H9 (cell line): ENCODE measurements at regions not wholly inside any gene's neighbourhood (a gene's known extent, or its start where the extent isn't known, plus 50 kb on each side); places are given as distances from the start of the nearest gene placed in this dataset.

Experiments
- DNase-seq: peaks from one replicate; pipeline ENCODE4 v3.0.0-alpha.2; 2017
- H2AFZ ChIP-seq: one replicate; pipeline ENCODE4 v1.6.1; 2013; ENCODE audit warnings: mild to moderate bottlenecking, low read length, control low read depth, moderate library complexity
- H2AK5ac ChIP-seq: 2 replicates; pipeline ENCODE4 v1.6.1; 2013; ENCODE audit warnings: low read length, control low read depth, mixed read lengths; ENCODE audit not compliant: insufficient read length
- H2BK120ac ChIP-seq: one replicate; pipeline ENCODE4 v1.6.1; 2013; ENCODE audit warnings: low read depth, mild to moderate bottlenecking, low read length, control low read depth, inconsistent platforms; ENCODE audit not compliant: poor library complexity, severe bottlenecking
- H2BK12ac ChIP-seq: 2 replicates; pipeline ENCODE4 v1.6.1; 2013; ENCODE audit warnings: low read length, control low read depth, mixed read lengths, low read depth; ENCODE audit not compliant: insufficient read length
- H2BK15ac ChIP-seq: 2 replicates; pipeline ENCODE4 v1.6.1; 2013; ENCODE audit warnings: low read depth, low read length, control low read depth
- H2BK20ac ChIP-seq: one replicate; pipeline ENCODE4 v1.6.1; 2013; ENCODE audit warnings: low read depth, mild to moderate bottlenecking, low read length, control low read depth, inconsistent platforms; ENCODE audit not compliant: poor library complexity, severe bottlenecking
- H2BK5ac ChIP-seq: 2 replicates; pipeline ENCODE4 v1.6.1; 2013; ENCODE audit warnings: low read length, control low read depth, mixed read lengths; ENCODE audit not compliant: insufficient read length
- H3K14ac ChIP-seq: 2 replicates; pipeline ENCODE4 v1.6.1; 2013; ENCODE audit warnings: low read length, control low read depth; ENCODE audit not compliant: insufficient read depth
- H3K18ac ChIP-seq: 2 replicates; pipeline ENCODE4 v1.6.1; 2013; ENCODE audit warnings: low read depth, mild to moderate bottlenecking, mixed read lengths, low read length, control low read depth; ENCODE audit not compliant: insufficient read length
- H3K23ac ChIP-seq: 2 replicates; pipeline ENCODE4 v1.6.1; 2013; ENCODE audit warnings: low read length, control low read depth, mixed read lengths, low read depth; ENCODE audit not compliant: insufficient read length
- H3K23me2 ChIP-seq: 2 replicates; pipeline ENCODE4 v1.6.1; 2013; ENCODE audit warnings: low read depth, mild to moderate bottlenecking, mixed read lengths, low read length, control low read depth; ENCODE audit not compliant: insufficient read length, poor library complexity, severe bottlenecking
- H3K27ac ChIP-seq: 2 replicates; pipeline ENCODE4 v1.5.1; 2013; ENCODE audit warnings: low read length, control low read depth, mixed read lengths, low read depth; ENCODE audit not compliant: insufficient read length
- H3K27me3 ChIP-seq: 2 replicates; pipeline ENCODE4 v1.6.1; 2013; ENCODE audit warnings: low read length, control low read depth, inconsistent platforms; ENCODE audit not compliant: insufficient read depth
- H3K4ac ChIP-seq: 2 replicates; pipeline ENCODE4 v1.6.1; 2013; ENCODE audit warnings: low read depth, mild to moderate bottlenecking, control low read depth, inconsistent platforms, low read length, moderate library complexity
- H3K4me1 ChIP-seq: 2 replicates; pipeline ENCODE4 v1.6.1; 2013; ENCODE audit warnings: low read length, control low read depth, inconsistent platforms; ENCODE audit not compliant: insufficient read depth
- H3K4me2 ChIP-seq: 2 replicates; pipeline ENCODE4 v1.6.1; 2013; ENCODE audit warnings: low read length, control low read depth, mixed read lengths; ENCODE audit not compliant: insufficient read length, insufficient read depth
- H3K56ac ChIP-seq: 2 replicates; pipeline ENCODE4 v1.6.1; 2013; ENCODE audit warnings: low read depth, mild to moderate bottlenecking, mixed read lengths, low read length, control low read depth; ENCODE audit not compliant: insufficient read length
- H3K79me1 ChIP-seq: 2 replicates; pipeline ENCODE4 v1.6.1; 2013; ENCODE audit warnings: low read depth, mild to moderate bottlenecking, moderate library complexity, low read length, control low read depth, inconsistent platforms; ENCODE audit not compliant: insufficient read depth, poor library complexity, severe bottlenecking
- H3K79me2 ChIP-seq: 2 replicates; pipeline ENCODE4 v1.6.1; 2013; ENCODE audit warnings: low read length, control low read depth, inconsistent platforms; ENCODE audit not compliant: insufficient read depth
- H3K9ac ChIP-seq: 2 replicates; pipeline ENCODE4 v1.6.1; 2013; ENCODE audit warnings: low read length, control low read depth, mixed read lengths; ENCODE audit not compliant: insufficient read length; ENCODE audit errors: extremely low read depth
- H3K9me3 ChIP-seq: one replicate; pipeline ENCODE4 v1.6.1; 2013; ENCODE audit warnings: low read depth, low read length, inconsistent platforms; ENCODE audit not compliant: control insufficient read depth
- H3T11ph ChIP-seq: one replicate; pipeline ENCODE4 v1.6.1; 2013; ENCODE audit warnings: mild to moderate bottlenecking, low read length, control low read depth, inconsistent platforms
- H4K20me1 ChIP-seq: one replicate; pipeline ENCODE4 v1.6.1; 2013; ENCODE audit not compliant: control insufficient read depth, insufficient read length, insufficient read depth
- H4K5ac ChIP-seq: 2 replicates; pipeline ENCODE4 v1.6.1; 2013; ENCODE audit warnings: low read depth, mild to moderate bottlenecking, mixed read lengths, low read length, control low read depth; ENCODE audit not compliant: insufficient read length
- H4K8ac ChIP-seq: replicated peaks from 2 replicates; pipeline ENCODE4 v1.6.1; 2013; ENCODE audit warnings: low read length, control low read depth, mixed read lengths, low read depth; ENCODE audit not compliant: insufficient read length
- H4K91ac ChIP-seq: 2 replicates; pipeline ENCODE4 v1.6.1; 2013; ENCODE audit warnings: low read depth, mild to moderate bottlenecking, moderate library complexity, mixed read lengths, low read length, control low read depth; ENCODE audit not compliant: insufficient read length
- H3K27ac Mint-ChIP-seq, 3 experiments: 2 replicates in 2 of 3; 3 replicates in 1 of 3; pipeline ENCODE4 v1.8.0; 2020 to 2021; ENCODE audit warnings: mixed read lengths in 3 of 3, mild to moderate bottlenecking in 1 of 3, moderate library complexity in 1 of 3
- H3K27me3 Mint-ChIP-seq: 2 replicates; pipeline ENCODE4 v1.8.0; 2021; ENCODE audit warnings: low read depth, mild to moderate bottlenecking, moderate library complexity, mixed read lengths
- H3K36me3 Mint-ChIP-seq, 3 experiments: 2 replicates in 2 of 3; 3 replicates in 1 of 3; pipeline ENCODE4 v1.8.0; 2020 to 2021; ENCODE audit warnings: low read depth in 3 of 3, mixed read lengths in 3 of 3; ENCODE audit not compliant: insufficient read depth in 1 of 3
- H3K4me1 Mint-ChIP-seq, 2 experiments: 2 replicates each; pipeline ENCODE4 v1.8.0; 2020; ENCODE audit warnings: mixed read lengths in 2 of 2
- H3K4me3 Mint-ChIP-seq, 2 experiments: 2 replicates in 1 of 2; 3 replicates in 1 of 2; pipeline ENCODE4 v1.8.0; 2020 to 2021; ENCODE audit warnings: mild to moderate bottlenecking in 2 of 2, mixed read lengths in 2 of 2, moderate library complexity in 1 of 2
- H3K9me3 Mint-ChIP-seq, 2 experiments: 2 replicates in 1 of 2; 3 replicates in 1 of 2; pipeline ENCODE4 v1.8.0; 2020; ENCODE audit warnings: mild to moderate bottlenecking in 2 of 2, mixed read lengths in 2 of 2, moderate library complexity in 1 of 2
- WGBS: extraction: QIAGEN DNeasy Blood & Tissue Kit; methylation state at CpG from one replicate; pipeline ENCODE4 v1.1.7; 2013; ENCODE audit warnings: missing lambda C conversion rate, low lambda C conversion rate, mixed read lengths; ENCODE audit not compliant: insufficient read length; ENCODE audit errors: extremely low coverage; 5-methylcytosine and 5-hydroxymethylcytosine counted together
- TF ChIP-seq, protein P1 (sequence below): fragments of 200-600 bp; sonication (generic); conservative IDR thresholded peaks from 3 replicates; pipeline ENCODE4 v1.8.0; 2021; ENCODE audit warnings: antibody characterized with exemption, mild to moderate bottlenecking

GRCh38 chr1:11364170-11364569 lies 91.2 kb downstream of the UBIAD1 start:
- Histone ChIP-seq H3K79me2 (no peaks in the 10 kb centered on the region), H2BK15ac (no peak overlapping the region), H3K4me1 (no peaks in the 10 kb centered on the region), H3K18ac (no peak overlapping the region), H2BK5ac (no peak overlapping the region), H4K5ac (no peak overlapping the region), H3K23ac (no peak overlapping the region), H3K14ac (no peak overlapping the region; the same call in 1 of the 2 replicates), H2AFZ (no peak overlapping the region), H4K8ac (no peak overlapping the region), H3K9me3 (no peaks in the 10 kb centered on the region), H3K27me3 (no peaks in the 10 kb centered on the region), H2BK120ac (no peak overlapping the region), H2BK12ac (no peak overlapping the region), H2AK5ac (no peak overlapping the region), H2BK20ac (no peak overlapping the region), H3T11ph (no peak overlapping the region), H3K4me2 (no peak overlapping the region), H4K91ac (no peak overlapping the region), H3K4ac (no peak overlapping the region), H3K9ac (no peak overlapping the region), H3K79me1 (no peaks in the 10 kb centered on the region), H3K23me2 (no peaks in the 10 kb centered on the region), H3K56ac (no peak overlapping the region), H3K27ac (no peak overlapping the region), H4K20me1 (no peaks in the 10 kb centered on the region)
- H3K4me1 Mint-ChIP-seq: peaks cover 10 to 22% of the 10 kb centered on the region in 2 experiments
- H3K27ac Mint-ChIP-seq: no peak overlapping the region
- H3K27me3 Mint-ChIP-seq: peaks cover 3% of the 10 kb centered on the region
- no CpG with 5 or more reads among the region's 7 CpGs for WGBS
- no peak for DNase-seq
- TF ChIP-seq, protein P1, sequence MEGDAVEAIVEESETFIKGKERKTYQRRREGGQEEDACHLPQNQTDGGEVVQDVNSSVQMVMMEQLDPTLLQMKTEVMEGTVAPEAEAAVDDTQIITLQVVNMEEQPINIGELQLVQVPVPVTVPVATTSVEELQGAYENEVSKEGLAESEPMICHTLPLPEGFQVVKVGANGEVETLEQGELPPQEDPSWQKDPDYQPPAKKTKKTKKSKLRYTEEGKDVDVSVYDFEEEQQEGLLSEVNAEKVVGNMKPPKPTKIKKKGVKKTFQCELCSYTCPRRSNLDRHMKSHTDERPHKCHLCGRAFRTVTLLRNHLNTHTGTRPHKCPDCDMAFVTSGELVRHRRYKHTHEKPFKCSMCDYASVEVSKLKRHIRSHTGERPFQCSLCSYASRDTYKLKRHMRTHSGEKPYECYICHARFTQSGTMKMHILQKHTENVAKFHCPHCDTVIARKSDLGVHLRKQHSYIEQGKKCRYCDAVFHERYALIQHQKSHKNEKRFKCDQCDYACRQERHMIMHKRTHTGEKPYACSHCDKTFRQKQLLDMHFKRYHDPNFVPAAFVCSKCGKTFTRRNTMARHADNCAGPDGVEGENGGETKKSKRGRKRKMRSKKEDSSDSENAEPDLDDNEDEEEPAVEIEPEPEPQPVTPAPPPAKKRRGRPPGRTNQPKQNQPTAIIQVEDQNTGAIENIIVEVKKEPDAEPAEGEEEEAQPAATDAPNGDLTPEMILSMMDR: peak; percentile 71
- no peaks in the 10 kb centered on the region for H3K36me3 Mint-ChIP-seq
- H3K4me3 Mint-ChIP-seq: no peak overlapping the region
- H3K9me3 Mint-ChIP-seq: no peaks in the 10 kb centered on the region
